GM21723 (cell line): ENCODE measurements at regions not wholly inside any gene's neighbourhood (a gene's known extent, or its start where the extent isn't known, plus 50 kb on each side); places are given as distances from the start of the nearest gene placed in this dataset.

Experiments
- ATAC-seq: cut with Tn5 transposase; IDR thresholded peaks from one replicate; pipeline ENCODE4 v1.9.1; 2021; ENCODE audit warnings: mild to moderate bottlenecking, moderate library complexity; ENCODE audit not compliant: unreplicated experiment

DNA sequence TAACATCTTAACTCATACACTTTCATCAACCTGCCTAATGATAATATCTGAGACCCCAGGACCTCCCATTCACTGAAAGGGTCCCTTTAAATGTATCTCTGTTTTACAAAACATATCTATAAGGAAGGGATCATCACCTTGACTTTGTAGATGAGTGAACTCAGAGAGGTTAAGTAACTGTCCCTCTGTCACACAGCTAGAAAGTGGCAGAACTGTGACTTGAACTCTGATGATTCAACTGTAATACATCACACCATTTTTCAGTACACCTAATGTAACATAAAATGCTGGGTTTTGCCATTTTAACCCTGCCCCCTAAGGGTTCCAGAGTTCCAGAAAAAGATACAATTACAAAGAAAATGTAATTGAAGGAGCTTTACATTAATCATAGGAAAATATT is 234.6 kb downstream of the ZEB2 start:
- no peak for ATAC-seq

DNA sequence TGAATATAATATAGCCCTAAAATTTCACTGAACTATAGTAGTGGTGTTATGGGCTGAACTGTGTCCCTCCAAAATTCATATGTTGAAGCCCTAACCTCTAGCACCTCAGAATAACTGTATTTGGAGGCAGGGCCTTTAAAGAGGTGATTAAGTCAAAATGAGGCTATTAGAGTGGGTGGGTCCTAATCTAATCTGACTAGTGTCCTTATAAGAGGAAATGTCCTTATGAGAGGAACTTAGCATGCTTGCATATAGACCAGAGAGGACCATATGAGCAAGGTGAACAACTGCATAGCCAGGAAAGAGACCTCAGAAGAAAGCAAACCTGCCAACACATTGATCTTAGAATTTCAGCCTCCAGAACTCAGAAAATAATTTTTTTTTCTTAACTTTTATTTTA is 238.4 kb downstream of the ZEB2 start:
- ATAC-seq = no peak

DNA sequence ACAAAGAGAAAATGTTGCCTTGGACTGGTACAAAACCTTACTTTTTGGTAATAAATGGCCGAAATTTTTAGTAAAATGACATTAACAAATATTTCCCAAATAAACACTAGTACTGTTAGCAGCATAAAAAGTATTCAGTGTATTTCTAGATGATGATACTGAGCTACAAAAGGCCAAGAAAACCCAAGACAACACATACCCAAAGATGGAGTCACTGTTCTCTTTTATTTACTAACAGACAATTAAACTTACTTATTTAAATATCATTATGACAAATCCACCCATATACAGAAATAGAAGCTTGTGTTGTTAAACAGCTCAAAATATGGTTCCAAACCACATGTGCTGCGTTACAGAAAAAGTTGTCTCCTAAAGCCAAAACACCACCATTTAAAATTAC is 239.9 kb downstream of the ZEB2 start:
- no peak for ATAC-seq

DNA sequence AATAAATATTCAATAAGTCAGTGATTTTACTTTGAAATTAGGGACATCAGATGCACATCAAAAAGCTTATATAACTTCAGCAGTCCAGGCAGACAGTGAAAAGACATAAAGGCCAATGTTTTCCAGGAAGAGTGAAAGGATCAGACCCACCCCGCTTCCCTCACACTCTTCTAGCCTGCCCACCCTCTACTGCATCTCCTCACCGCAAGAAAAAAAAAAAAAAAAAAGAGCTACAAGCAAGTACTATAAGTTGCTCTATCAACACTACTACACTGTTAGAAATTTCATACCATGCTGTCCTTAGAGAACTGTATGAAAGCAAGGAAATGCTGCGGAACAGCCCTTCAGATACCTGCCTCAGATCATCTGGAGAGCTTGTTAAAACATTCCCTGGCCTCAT is 240.8 kb downstream of the ZEB2 start:
- no peak for ATAC-seq

DNA sequence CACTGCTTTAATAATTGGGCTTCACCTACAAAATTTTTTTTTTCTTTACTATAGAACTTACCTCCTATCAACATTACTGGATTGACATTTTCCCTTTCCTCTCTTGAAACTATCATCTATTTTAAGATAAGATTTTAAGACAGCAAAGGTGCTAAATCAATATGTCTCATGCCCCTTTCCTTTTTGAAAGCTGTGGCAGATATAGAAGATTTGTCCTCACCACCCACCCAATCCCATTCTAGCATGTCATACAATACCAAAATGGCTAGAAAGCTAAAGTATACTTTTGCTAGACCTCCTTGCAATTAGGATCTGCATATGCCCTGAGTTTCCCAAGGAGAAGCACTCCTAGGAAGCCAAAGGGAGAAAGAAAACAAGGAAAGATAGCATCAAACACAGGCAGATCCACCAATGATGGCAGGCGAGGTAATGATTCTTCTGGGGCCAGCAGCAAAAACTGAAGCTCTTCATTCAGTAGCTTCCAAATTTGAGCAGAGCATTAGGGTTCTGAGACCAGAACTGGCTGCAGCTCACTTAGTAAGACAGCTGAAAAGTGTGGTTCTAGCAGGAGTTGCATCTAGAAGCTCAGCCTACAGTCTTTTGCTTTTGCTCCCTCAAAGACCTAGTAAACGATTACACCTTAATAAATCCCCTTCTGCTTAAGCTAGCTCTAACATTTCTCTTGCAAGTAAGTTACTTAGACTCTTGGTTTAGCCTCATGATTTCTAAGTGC is 242.1 kb downstream of the ZEB2 start:
- ATAC-seq = no peak

DNA sequence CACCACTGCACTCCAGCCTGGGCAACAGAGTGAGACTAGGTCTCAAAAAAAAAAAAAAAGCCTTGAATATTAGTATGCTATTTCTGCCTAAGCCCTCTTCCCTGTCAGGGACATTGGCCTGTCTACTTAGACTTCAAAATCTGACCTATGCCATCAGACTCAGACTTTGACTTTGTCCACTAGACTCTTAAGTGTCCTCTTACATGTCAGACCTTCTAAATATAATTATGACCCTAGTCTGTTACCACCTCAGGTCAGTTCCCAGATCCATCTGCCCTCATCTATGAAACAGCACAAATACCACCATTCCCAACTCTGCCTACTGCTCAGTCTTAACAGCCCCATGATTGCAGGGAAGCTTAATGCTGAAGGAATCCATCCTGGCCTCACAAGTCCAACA is 244.6 kb downstream of the ZEB2 start:
- no peak for ATAC-seq

DNA sequence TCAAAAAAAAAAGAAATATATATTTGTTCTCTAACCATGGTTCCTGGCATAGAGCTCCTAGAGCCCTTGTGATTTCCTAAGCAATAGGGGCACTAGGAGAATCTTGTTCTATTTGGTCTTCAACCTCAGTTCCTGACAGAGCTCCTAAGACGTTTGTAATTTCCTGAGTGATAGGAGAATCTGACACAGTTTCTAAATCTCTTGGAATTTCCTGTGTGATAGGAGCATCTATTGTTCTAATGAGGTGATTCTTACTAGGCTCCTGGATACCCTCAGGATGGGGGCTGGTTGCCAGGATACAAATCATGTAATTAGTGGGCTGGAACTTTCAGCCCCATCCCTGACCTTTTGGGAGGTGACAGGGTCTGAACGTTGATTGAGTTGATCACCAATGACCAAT is 245.8 kb downstream of the ZEB2 start:
- no peak for ATAC-seq

DNA sequence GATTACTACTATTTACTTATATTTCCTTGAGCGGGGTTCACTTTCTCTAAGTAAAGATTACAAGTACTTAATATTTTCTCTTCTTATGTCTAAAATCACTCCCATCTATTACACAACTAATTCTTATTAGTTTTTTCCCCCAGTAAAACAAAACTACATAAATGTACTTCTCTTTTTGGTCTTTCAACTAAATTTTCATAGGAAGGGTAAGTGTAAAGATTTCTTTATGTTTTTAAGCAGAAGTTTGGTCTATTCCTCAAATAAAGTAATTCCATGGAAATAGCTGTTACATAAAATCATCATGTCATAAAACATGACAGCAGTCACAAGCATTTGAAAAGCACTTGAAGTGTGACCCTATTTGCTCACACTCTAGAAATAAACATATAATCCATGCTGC is 249.0 kb downstream of the ZEB2 start:
- no peak for ATAC-seq

DNA sequence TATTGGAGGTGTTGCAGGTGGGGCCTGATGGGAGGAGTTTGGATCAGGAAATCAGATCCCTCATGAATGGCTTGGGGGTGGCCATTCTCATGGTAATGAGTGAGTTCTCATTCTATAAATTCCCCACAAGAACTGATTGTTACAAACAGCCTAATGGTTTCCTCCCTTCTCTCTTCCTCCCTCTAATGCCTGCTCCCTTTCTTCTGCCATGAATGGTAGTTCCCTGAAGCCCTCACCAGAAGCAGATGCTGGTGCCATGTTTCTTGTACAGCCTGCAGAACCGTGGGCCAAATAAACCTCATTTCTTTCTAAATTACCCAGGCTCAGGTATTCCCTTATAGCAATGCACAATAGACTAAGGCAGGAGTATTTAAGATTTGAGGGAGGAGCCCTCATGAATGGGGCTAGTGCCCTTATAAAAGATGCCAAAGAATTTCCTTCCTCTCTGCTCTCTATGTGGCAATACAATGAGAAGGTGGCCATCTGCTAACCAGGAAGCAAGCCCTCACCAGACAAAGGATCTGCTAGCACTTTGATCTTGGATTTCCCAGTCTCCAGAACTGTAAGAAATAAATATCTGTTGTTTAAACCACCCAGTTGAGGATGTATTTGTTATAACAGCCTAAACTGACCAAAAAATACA is 251.8 kb downstream of the ZEB2 start:
- no peak for ATAC-seq

DNA sequence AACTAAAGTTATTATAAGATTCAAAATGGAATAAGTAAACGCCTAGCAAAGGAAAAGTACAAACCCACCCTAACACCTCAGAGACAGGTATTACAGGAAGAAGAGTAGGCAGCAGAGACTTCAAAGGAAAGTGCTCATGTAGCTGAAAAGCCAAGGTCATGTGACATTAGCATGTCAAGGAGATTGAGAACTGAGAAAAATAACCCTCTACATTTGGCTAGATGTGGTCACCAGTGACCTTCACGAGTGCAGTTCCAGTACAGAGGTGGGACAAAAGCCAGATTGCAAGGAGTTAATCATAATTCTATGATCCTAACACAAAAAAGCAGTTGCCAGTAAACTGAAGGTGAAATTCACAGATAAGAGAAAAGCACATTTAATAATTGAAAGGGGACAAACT is 252.7 kb downstream of the ZEB2 start:
- ATAC-seq = peak; percentile 89

DNA sequence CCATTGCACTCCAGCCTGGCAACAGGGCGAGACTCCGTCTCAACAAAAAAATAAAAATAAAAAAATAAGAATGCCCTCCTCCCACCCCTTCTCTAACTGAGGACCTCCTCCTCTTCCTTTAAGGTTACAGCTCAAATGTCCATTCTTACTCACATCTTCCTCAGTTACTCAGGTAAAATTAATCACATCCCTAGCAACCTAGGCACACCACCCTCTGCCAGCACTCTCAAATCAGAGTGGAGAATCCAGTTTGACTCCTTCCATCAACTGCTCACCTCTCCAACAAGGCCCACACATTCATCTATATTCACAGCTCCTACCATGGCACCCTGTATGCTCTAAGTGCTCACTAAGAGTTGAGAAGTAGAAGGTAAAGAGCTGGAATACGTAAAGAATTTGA is 254.3 kb downstream of the ZEB2 start:
- no peak for ATAC-seq

DNA sequence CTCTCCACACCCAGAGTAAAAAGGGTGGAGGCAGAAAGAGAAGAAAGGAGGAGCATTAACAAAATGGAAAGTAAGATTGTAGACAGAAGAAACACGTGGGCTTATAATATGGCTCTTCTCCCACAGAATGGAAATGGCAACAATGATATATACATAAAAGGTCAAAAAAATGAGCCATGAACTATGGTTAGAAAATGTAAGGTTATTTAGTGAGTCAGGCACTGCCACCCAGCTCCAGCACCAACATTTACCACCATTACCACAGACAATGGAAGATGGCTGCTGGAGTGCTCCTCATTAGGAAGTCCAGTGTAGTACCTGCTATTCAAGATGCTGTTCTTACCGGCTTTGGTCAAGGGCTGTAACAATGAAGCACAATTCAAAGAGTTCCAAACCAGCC is 258.0 kb downstream of the ZEB2 start:
- no peak for ATAC-seq

DNA sequence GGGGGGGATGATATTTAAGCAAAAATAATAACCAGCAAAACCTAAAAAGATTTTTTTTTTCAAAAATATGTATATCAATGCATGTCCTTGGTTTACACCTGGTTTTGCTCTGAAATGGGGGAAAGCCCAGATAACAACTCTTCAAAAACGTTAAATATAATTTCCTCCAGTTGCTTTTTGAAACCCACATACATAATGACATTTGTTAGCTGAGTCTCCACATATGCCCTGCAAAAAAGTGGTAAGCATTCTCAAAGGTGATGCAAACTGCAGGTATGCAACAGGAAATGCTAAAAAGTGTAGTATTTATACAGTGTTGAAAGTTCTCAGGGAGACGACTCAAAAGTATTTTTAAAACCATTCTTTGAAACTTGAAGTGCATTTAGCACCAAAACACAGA is 258.6 kb downstream of the ZEB2 start:
- ATAC-seq = no peak

DNA sequence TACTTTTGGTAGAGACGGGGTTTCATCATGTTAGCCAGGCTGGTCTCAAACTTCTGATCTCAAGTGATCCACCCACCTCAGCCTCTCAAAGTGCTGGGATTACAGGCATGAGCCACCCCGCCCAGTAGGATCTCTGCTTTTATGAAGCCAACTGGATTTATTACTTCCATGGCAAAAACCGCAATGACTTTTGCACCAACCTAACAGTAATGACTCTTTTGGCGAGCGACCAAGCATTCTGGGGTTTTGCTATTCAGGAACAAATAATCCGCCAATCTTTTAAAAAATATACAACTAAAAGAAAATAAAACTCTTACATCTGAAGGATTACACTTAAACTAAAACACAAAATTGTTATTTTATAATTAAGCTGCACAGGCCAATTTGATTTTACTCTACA is 260.6 kb downstream of the ZEB2 start:
- ATAC-seq = no peak

DNA sequence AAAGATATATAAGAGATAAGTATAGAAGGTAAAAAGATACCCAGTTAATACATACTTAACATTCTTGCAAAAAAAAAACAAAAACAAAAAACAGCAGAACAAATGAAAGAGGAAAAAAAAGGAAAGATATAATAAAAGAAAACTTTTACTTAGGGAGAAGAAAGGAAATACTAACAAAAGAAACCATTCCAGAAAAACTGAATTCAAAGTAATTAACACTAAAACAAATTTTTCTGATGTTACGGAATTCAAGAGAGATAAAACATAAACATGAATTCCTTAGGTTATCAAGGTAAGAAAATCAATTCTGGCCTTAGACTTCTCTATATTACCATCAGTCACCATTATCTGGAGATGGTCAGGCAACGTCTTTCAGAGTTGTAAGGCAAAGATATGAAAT is 261.8 kb downstream of the ZEB2 start:
- no peak for ATAC-seq

DNA sequence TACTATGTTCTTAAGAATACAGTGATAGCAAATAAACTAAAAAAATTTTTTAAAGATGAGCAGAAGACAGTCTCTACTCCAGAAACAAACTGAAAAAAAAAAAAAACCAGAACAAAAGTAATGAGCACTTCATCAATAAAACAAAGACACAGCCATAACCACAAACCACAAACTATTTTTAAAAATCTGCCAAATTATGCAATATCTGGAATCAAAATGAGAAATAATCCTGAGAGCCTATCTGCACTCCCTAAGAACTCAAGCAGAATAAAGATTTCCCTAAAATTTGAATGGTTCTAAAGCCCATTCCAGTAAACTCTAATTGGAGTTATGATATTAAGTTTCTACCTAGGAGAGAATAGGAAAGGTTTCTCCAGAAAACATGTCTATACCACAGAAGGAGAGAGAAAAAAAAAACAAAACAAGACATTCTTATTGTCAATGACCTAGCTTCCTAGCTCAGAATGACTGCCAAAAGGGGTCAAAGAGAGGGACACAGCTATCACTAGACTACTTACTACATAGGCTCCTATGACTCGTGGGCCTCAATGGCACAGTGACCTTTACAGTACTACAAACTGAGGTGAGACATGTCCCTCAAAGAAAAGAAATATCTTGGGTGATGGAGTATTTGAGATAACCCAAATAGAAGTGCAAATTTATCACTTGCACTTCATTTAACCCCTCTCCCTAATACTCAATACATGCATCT is 262.8 kb downstream of the ZEB2 start:
- ATAC-seq = no peak

DNA sequence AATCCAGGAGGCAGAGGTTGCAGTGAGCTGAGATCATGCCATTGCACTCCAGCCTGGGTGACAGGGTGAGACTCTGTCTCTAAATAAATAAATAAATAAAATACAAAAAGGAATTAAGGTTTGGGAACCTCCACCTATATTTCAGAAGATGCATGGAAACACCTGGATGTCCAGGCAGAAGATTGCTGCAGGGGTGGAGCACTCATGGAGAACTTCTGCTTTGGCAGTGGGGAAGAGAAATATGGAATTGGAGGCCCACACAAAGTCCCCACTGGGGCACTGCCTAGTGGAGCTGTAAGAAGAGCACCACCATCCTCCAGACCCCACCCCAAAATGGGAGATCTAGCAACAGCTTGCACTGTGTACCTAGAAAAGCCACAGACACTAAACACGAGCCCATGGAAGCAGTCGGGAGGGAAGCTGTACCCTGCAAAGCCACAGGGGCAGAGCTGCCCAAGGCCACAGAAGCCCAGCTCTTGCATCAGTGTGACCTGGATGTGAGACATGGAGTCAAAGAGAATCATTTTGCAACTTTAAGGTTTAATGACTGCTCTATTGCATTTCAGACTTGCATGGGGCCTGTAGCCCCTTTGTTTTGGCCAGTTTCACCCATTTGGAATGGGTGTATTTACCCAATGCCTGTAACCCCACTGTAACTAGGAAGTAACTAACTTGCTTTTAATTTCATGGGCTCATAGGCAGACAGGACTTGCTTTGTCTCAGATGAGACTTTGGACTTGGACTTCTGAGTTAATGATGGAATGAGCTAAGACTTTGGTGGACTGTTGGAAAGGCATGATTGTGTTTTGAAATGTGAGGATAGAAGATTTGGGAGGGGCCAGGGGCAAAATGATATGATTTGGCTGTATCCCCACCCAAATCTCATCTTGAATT is 265.3 kb downstream of the ZEB2 start:
- no peak for ATAC-seq

DNA sequence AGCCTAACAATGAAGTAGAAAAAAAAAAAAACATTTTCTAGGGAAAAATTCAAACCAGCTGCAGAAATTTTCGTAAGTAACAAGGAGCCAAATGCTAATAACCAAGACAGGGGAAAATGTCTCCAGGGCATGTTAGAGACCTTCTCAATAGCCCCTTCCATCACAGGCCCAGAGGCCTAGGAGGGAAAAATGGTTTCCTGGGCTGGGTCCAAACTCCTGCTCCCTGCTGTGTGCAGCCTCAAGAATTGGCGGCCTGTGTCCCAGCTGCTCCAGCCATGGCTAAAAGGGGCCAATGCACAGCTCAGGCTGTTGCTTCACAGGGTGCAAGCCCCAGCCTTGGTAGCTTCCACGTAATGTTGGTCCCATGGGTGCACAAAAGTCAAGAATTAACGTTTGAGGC is 266.2 kb downstream of the ZEB2 start:
- ATAC-seq = no peak

DNA sequence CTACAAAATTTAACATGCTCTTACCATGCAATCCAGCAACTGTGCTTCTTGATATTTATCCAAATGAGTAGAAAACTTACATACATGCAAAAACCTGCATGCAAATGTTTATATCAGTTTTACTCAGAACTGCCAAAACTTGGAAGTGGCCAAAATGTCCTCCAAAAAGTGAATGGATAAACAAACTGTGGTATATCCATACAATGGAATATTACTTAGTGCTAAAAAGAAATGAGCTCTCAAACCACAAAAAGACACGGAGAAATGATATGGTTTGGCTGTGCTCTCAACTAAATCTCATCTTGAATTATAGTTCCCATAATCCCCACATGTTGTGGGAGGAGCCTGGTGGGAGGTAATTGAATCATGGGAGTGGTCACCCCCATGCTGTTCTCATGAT is 267.2 kb downstream of the ZEB2 start:
- no peak for ATAC-seq

DNA sequence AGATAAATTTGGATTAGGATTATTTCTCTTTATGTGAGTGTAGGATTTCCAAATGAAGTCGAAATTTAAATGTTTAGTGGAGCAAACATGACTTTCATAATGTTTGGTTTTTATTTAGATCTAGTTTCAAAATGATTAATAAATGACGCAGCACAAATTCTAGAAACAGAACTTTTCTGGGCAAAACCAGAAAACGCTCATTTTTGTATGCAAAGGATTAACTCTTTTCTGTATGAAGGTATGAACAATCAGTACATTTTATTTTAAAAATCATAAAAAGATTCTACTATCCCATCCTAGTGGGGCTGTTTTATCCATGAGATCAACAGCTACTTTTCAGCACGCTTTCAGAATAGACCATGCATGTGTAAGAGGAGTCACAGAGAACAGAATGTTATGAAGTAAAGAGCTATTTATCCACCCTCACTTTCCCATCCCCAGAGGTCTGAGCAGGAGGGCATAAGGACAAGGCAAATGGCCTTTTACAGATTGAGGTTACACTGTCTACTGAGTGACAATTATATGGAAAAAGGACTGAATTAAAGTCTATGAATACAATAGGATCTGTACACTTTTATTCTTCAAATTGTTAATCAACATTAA is 270.8 kb downstream of the ZEB2 start:
- ATAC-seq = peak; percentile 54
